ENCODE measurements at regions not wholly inside any gene's neighbourhood (a gene's known extent, or its start where the extent isn't known, plus 50 kb on each side); places are given as distances from the start of the nearest gene placed in this dataset.

DNA sequence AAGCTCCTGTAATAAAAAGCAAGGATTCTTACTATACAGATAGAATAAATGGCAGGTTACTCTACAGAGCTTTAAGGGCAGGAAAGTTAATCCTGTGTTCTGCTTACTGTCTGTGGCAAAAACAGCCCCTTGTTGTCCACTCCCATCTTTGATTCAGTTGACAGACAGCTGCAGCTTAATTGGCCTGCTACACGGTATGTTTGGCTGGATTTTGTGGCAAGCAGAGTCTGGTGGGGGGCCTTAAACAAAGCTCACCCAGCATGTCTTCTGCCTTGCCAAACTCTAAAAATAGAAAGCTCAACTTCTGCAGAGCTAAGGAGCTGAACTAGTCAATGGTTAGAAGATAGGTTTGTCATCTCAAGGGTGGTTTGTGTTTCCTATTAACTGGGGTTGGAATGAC is 407.2 kb downstream of the HLX start:
- TF ChIP-seq, protein P1, sequence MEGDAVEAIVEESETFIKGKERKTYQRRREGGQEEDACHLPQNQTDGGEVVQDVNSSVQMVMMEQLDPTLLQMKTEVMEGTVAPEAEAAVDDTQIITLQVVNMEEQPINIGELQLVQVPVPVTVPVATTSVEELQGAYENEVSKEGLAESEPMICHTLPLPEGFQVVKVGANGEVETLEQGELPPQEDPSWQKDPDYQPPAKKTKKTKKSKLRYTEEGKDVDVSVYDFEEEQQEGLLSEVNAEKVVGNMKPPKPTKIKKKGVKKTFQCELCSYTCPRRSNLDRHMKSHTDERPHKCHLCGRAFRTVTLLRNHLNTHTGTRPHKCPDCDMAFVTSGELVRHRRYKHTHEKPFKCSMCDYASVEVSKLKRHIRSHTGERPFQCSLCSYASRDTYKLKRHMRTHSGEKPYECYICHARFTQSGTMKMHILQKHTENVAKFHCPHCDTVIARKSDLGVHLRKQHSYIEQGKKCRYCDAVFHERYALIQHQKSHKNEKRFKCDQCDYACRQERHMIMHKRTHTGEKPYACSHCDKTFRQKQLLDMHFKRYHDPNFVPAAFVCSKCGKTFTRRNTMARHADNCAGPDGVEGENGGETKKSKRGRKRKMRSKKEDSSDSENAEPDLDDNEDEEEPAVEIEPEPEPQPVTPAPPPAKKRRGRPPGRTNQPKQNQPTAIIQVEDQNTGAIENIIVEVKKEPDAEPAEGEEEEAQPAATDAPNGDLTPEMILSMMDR (IDR thresholded peaks at IDR 0.05; ENCODE audit: low read length, missing control alignments): no peak
- no peak for DNase-seq (ENCODE audit: low read depth)
- no peak overlapping the region for H3K4me3 ChIP-seq (replicated peaks; ENCODE audit: low read depth, low read length)

DNA sequence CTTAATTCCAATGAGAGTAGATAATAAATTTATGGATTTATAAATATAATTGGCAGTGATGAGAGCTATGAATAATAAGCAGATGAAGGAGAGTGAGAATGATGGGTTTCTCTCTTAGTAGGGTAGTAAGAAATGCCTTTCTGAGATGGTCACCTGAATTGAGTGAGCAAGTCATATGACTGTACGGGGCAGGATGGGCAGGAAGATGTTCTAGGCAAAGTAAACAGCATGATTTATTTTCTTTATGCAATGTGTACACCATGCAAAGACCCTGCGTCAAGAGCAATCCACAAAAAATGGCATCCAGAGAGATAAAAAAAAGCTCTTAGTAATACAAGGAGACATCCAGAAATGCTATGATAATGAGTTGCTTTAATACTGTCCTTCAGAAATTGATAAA is 409.9 kb downstream of the HLX start:
- TF ChIP-seq, protein P1 (IDR thresholded peaks at IDR 0.05; ENCODE audit: low read length, missing control alignments): no peak
- no peak overlapping the region for H3K4me3 ChIP-seq (replicated peaks; ENCODE audit: low read depth, low read length)
- no peak for DNase-seq (ENCODE audit: low read depth)

DNA sequence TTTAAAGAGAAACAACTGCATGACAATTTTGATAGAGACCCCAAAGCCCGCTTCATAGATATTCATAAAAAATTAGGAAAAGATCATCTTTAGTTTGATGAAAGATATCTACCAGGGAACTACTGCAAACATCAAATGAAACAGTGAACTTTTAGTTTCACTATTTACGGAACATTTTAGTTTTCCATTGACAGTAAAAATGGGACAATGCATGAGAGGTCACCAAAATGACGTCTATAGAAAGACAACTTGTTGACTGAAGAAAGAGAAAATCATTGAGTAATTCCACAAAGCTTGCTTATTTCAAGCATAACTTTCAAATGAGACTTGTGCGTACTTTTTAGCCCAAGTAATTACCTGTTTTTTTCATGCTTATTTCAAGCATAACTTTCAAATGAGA is 411.4 kb downstream of the HLX start:
- TF ChIP-seq, protein P1 (IDR thresholded peaks at IDR 0.05; ENCODE audit: low read length, missing control alignments): no peak
- H3K4me3 ChIP-seq (replicated peaks; ENCODE audit: low read depth, low read length): no peak overlapping the region
- DNase-seq (ENCODE audit: low read depth): no peak

DNA sequence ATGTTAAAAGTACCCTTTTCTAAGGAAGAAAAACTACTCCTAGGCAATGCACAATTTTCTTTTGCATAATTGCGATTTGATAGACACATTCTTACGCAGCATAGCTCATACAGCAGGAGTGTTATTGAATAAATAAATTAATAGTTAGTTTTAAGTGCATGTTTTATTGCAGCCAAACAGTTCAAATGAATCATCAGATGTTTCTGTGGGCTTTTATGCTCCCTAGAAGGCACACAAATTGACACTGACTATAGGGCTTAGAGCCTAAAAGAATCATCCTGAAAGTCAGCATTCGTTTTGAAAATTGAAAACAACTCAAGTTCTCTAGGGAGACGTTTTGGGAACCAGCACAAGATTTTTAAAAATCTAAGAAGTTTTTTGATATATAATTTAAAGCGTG is 411.9 kb downstream of the HLX start:
- DNase-seq (ENCODE audit: low read depth): no peak
- TF ChIP-seq, protein P1 (IDR thresholded peaks at IDR 0.05; ENCODE audit: low read length, missing control alignments): no peak
- no peak overlapping the region for H3K4me3 ChIP-seq (replicated peaks; ENCODE audit: low read depth, low read length)

DNA sequence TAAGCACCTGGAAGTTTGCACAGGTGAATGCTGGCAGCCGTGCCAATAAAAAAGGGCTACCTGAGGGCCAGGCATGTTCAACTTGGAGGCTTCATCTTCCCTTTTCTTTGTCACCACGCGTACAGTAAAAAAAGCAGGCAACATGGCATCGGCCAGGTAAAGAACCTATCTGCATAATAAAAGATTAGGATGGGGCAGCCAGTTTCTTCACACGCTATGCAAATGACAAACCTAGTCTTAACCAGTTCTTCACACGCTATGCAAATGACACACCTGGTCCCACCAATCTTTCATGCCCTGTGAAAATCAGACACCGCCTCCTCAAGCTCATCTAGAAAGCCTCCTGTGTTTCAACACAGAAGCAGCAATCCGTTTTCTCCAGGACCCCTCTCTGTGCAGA is 413.4 kb downstream of the HLX start:
- no peak for DNase-seq (ENCODE audit: low read depth)
- H3K4me3 ChIP-seq (replicated peaks; ENCODE audit: low read depth, low read length): no peak overlapping the region
- TF ChIP-seq, protein P1 (IDR thresholded peaks at IDR 0.05; ENCODE audit: low read length, missing control alignments): no peak

DNA sequence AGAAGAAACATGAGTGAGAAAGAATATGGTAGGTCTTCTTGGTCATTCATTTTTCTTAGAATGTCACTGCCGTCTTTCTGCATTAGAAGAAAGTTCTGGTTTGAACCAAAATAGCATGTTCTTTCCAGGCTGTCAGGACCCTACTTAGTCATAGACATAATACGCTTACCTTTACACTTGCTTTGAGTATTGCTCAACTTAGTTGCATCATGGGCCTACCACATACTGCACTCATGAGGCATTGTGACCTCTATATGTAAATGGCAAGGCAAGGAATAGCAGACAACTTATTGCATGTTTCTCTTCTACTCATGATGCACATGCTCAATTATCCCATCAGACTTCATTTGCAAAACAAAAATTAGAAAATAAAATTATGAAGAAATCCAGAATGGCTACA is 415.0 kb downstream of the HLX start:
- H3K4me3 ChIP-seq (replicated peaks; ENCODE audit: low read depth, low read length): no peak overlapping the region
- TF ChIP-seq, protein P1 (IDR thresholded peaks at IDR 0.05; ENCODE audit: low read length, missing control alignments): no peak
- peak; percentile 22 for DNase-seq (ENCODE audit: low read depth)

DNA sequence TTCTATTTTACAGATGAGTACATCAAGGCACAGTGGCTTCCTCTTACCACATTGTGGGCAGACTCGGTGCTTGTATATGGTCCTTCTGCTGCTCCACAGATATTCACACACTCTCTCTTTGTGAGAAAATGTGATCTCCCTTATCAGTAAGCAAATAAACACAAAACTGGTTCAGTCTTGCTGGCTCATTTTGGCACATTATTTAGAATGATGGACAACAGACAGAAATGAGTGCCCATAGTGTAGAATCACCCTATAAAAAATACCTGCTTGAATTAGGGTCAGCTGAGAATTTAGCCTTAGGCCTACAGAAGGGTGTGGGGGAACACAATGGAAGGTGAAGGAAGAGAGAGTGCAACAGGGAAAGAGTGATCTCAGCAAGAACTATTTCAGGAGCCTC is 423.1 kb downstream of the HLX start:
- no peak for DNase-seq (ENCODE audit: low read depth)
- TF ChIP-seq, protein P1 (IDR thresholded peaks at IDR 0.05; ENCODE audit: low read length, missing control alignments): no peak
- no peak overlapping the region for H3K4me3 ChIP-seq (replicated peaks; ENCODE audit: low read depth, low read length)

Data from fibroblast of pulmonary artery (primary cell).